DOHH2 (cell line): ENCODE measurements at regions not wholly inside any gene's neighbourhood (a gene's known extent, or its start where the extent isn't known, plus 50 kb on each side); places are given as distances from the start of the nearest gene placed in this dataset.

Experiments used
- EZH2phosphoT487 ChIP-seq: fragments of 200-600 bp; sonication (generic); IDR thresholded peaks from 2 replicates; pipeline ENCODE4 v1.6.1; 2017; ENCODE audit warnings: borderline replicate concordance, mild to moderate bottlenecking, antibody characterized with exemption, low read length, moderate library complexity, mixed read lengths
- TF ChIP-seq, protein P1 (sequence below): fragments of 200-600 bp; sonication (generic); IDR thresholded peaks from one replicate; pipeline ENCODE4 v1.5.1; 2014; ENCODE audit warnings: antibody characterized with exemption, mild to moderate bottlenecking, low read depth, low read length; ENCODE audit not compliant: poor library complexity, severe bottlenecking

DNA sequence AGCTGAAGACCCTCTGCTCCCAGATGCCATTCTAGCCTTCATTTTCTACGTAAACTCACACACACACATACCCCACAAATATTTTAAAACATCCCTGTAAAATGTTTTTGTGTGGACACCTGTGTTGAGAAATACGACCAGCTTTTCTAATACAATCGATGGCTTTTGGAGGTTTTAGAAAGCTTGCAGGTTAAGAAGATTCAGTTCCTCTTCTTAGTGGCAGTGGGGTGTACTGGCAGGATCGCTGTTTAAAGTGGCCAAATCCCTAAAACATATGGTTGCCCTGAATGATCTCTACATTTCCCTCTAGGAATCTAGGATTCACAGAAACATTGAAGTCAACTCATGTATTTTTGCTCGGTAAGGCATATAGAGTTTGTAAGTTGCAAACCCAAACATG is 236.3 kb downstream of the NSG2 start:
- TF ChIP-seq, protein P1, sequence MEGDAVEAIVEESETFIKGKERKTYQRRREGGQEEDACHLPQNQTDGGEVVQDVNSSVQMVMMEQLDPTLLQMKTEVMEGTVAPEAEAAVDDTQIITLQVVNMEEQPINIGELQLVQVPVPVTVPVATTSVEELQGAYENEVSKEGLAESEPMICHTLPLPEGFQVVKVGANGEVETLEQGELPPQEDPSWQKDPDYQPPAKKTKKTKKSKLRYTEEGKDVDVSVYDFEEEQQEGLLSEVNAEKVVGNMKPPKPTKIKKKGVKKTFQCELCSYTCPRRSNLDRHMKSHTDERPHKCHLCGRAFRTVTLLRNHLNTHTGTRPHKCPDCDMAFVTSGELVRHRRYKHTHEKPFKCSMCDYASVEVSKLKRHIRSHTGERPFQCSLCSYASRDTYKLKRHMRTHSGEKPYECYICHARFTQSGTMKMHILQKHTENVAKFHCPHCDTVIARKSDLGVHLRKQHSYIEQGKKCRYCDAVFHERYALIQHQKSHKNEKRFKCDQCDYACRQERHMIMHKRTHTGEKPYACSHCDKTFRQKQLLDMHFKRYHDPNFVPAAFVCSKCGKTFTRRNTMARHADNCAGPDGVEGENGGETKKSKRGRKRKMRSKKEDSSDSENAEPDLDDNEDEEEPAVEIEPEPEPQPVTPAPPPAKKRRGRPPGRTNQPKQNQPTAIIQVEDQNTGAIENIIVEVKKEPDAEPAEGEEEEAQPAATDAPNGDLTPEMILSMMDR, result no peak
- no peak for TF ChIP-seq EZH2phosphoT487
